HEK293 (cell line): ENCODE measurements at regions not wholly inside any gene's neighbourhood (a gene's known extent, or its start where the extent isn't known, plus 50 kb on each side); places are given as distances from the start of the nearest gene placed in this dataset.

Source experiments
- CTCF ChIA-PET: fragments of 350-600 bp; formaldehyde crosslinking; extraction: SDS; loops from one replicate; lab custom pipeline; 2021; ENCODE audit warnings: antibody characterized with exemption; lab: Yijun Ruan, JAX
- POLR2A ChIA-PET: fragments of 300-600 bp; formaldehyde crosslinking; extraction: SDS; loops from one replicate; lab custom pipeline; 2020; ENCODE audit warnings: antibody characterized with exemption, inconsistent platforms; lab: Yijun Ruan, JAX
- H3K27ac ChIP-seq: fragments of 200-500 bp; sonication (Bioruptor generic); 2 replicates; pipeline ENCODE4 v1.5.1; 2014; ENCODE audit warnings: low read depth, low read length, control low read depth, inconsistent platforms; ENCODE audit errors: extremely low read depth
- H3K36me3 ChIP-seq, 2 experiments: fragments of 200-500 bp in 1 of 2; sonication (Bioruptor generic) in 1 of 2; 1 replicate in 1 of 2; 2 replicates in 1 of 2; pipeline ENCODE4 v1.5.1; 2014 to 2017; ENCODE audit warnings: inconsistent platforms in 2 of 2, low read length in 2 of 2; ENCODE audit not compliant: control insufficient read depth in 2 of 2, insufficient read depth in 1 of 2
- H3K4me1 ChIP-seq: fragments of 200-500 bp; sonication (Bioruptor generic); 2 replicates; pipeline ENCODE4 v1.5.1; 2014; ENCODE audit warnings: mild to moderate bottlenecking, low read length, inconsistent platforms; ENCODE audit not compliant: control insufficient read depth, insufficient read depth
- H3K4me3 ChIP-seq: 2 replicates; pipeline ENCODE4 v1.5.1; 2011; ENCODE audit warnings: low read depth, mild to moderate bottlenecking, control low read depth, low read length, moderate library complexity
- H3K9me3 ChIP-seq: fragments of 200-500 bp; sonication (Bioruptor generic); 2 replicates; pipeline ENCODE4 v1.5.1; 2014; ENCODE audit warnings: low read depth, low read length, inconsistent platforms; ENCODE audit not compliant: control insufficient read depth, insufficient read depth
- AEBP2 ChIP-seq: fragments of 450-650 bp; formaldehyde crosslinking; IDR thresholded peaks from 2 replicates; pipeline ENCODE4 v1.5.1; 2016; ENCODE audit warnings: missing biosample characterization, missing genetic modification characterization, borderline replicate concordance
- CTCF ChIP-seq: fragments of 450-650 bp; formaldehyde crosslinking; IDR thresholded peaks from 2 replicates; pipeline ENCODE4 v1.5.1; 2016; ENCODE audit warnings: missing biosample characterization, missing genetic modification characterization
- ELK4 ChIP-seq: IDR thresholded peaks from 2 replicates; pipeline ENCODE4 v1.6.1; 2011; ENCODE audit warnings: mild to moderate bottlenecking, low read depth, low read length, borderline replicate concordance
- KLF10 ChIP-seq: fragments of 450-650 bp; IDR thresholded peaks from 2 replicates; pipeline ENCODE4 v1.5.1; 2018; ENCODE audit warnings: missing biosample characterization, mild to moderate bottlenecking, missing genetic modification characterization
- KLF7 ChIP-seq: fragments of 450-650 bp; formaldehyde crosslinking; IDR thresholded peaks from 2 replicates; pipeline ENCODE4 v1.5.1; 2016; ENCODE audit warnings: missing biosample characterization, missing genetic modification characterization, borderline replicate concordance
- MYNN ChIP-seq: fragments of 450-650 bp; formaldehyde crosslinking; IDR thresholded peaks from 2 replicates; pipeline ENCODE4 v1.5.1; 2016; ENCODE audit warnings: missing biosample characterization, missing genetic modification characterization, borderline replicate concordance
- PRDM6 ChIP-seq: fragments of 450-650 bp; formaldehyde crosslinking; IDR thresholded peaks from 2 replicates; pipeline ENCODE4 v1.5.1; 2017; ENCODE audit warnings: missing biosample characterization, missing genetic modification characterization
- TRIM28 ChIP-seq: IDR thresholded peaks from 2 replicates; pipeline ENCODE4 v1.6.1; 2011; ENCODE audit warnings: low read length, control low read depth, borderline replicate concordance
- ZBTB11 ChIP-seq: fragments of 450-650 bp; formaldehyde crosslinking; conservative IDR thresholded peaks from 2 replicates; pipeline ENCODE4 v1.5.1; 2016; ENCODE audit warnings: low read depth, missing biosample characterization, missing genetic modification characterization
- ZBTB20 ChIP-seq: fragments of 450-650 bp; formaldehyde crosslinking; IDR thresholded peaks from 2 replicates; pipeline ENCODE4 v1.5.1; 2016; ENCODE audit warnings: missing biosample characterization, missing genetic modification characterization
- ZBTB44 ChIP-seq: fragments of 450-650 bp; IDR thresholded peaks from 2 replicates; pipeline ENCODE4 v1.5.1; 2018; ENCODE audit warnings: missing biosample characterization, mild to moderate bottlenecking, missing genetic modification characterization
- ZNF362 ChIP-seq: fragments of 450-650 bp; formaldehyde crosslinking; IDR thresholded peaks from 2 replicates; pipeline ENCODE4 v1.5.1; 2016; ENCODE audit warnings: missing biosample characterization, missing genetic modification characterization
- ZNF366 ChIP-seq: fragments of 450-650 bp; formaldehyde crosslinking; conservative IDR thresholded peaks from 2 replicates; pipeline ENCODE4 v1.5.1; 2016; ENCODE audit warnings: missing biosample characterization, missing genetic modification characterization
- ZNF391 ChIP-seq: fragments of 450-650 bp; formaldehyde crosslinking; IDR thresholded peaks from 2 replicates; pipeline ENCODE4 v1.5.1; 2016; ENCODE audit warnings: low read depth, missing biosample characterization, missing genetic modification characterization, borderline replicate concordance
- ZNF48 ChIP-seq: fragments of 450-650 bp; formaldehyde crosslinking; IDR thresholded peaks from 2 replicates; pipeline ENCODE4 v1.5.1; 2016; ENCODE audit warnings: missing biosample characterization, missing genetic modification characterization
- ZNF600 ChIP-seq: fragments of 450-650 bp; formaldehyde crosslinking; IDR thresholded peaks from 2 replicates; pipeline ENCODE4 v1.5.1; 2016; ENCODE audit warnings: missing biosample characterization, missing genetic modification characterization
- ZSCAN18 ChIP-seq: fragments of 450-650 bp; formaldehyde crosslinking; IDR thresholded peaks from 2 replicates; pipeline ENCODE4 v1.5.1; 2016; ENCODE audit warnings: missing biosample characterization, missing genetic modification characterization
- ZSCAN23 ChIP-seq: fragments of 450-650 bp; formaldehyde crosslinking; IDR thresholded peaks from 2 replicates; pipeline ENCODE4 v1.5.1; 2016; ENCODE audit warnings: missing biosample characterization, missing genetic modification characterization

- TF ChIP-seq ZNF391 = no peak
- no peak for TF ChIP-seq PRDM6
- TF ChIP-seq ZSCAN18 (tag by site-specific recombination) = no peak
- TF ChIP-seq KLF7 (tag by site-specific recombination) = no peak
- no peak for TF ChIP-seq CTCF (tag by site-specific recombination)
- no peak for TF ChIP-seq ZBTB44 (tag by site-specific recombination)
- no peak for TF ChIP-seq ZBTB20 (tag by site-specific recombination)
- H3K9me3 ChIP-seq = no peaks in the 10 kb centered on the region
- no peak overlapping the region for H3K27ac ChIP-seq
- ChIA-PET POLR2A (no interaction called here), CTCF (interaction anchor here (3.5 kb wide), 1 partner anchor 11 kb away, joined by 15 read pairs; no protein-coding TSS in a partner anchor)
- H3K4me3 ChIP-seq = no peak overlapping the region
- 0 out of 2 replicates have a peak, but pooled peaks cover 5% of the 10 kb centered on the region for H3K4me1 ChIP-seq
- H3K36me3 ChIP-seq = no peaks in the 10 kb centered on the region
Measured at GRCh38 chr12:74892057-74892633, 317.5 kb downstream of the KCNC2 start.

- Histone ChIP-seq H3K27ac (no peak overlapping the region), H3K9me3 (no peaks in the 10 kb centered on the region), H3K36me3 (no peaks in the 10 kb centered on the region), H3K4me3 (no peak overlapping the region), H3K4me1 (no peaks in the 10 kb centered on the region)
- POLR2A ChIA-PET = no interaction called here
- CTCF ChIA-PET = interaction anchor here (1.5 kb wide), 1 partner anchor 15 kb away, joined by 6 read pairs; no protein-coding TSS in a partner anchor
- TF ChIP-seq ZNF366 (tag by site-specific recombination) (no peak), ZSCAN23 (tag by site-specific recombination) (no peak), AEBP2 (no peak), ZNF600 (tag by site-specific recombination) (no peak), MYNN (tag by site-specific recombination) (no peak), KLF10 (tag by site-specific recombination) (no peak), ZNF362 (tag by site-specific recombination) (no peak), TRIM28 (no peak), ELK4 (no peak), ZBTB11 (tag by site-specific recombination) (no peak), ZNF48 (tag by site-specific recombination) (no peak)
Measured at GRCh38 chr12:74896186-74896585, 313.5 kb downstream of the KCNC2 start.
